G401 (cell line): ENCODE measurements at regions not wholly inside any gene's neighbourhood (a gene's known extent, or its start where the extent isn't known, plus 50 kb on each side); places are given as distances from the start of the nearest gene placed in this dataset.

Experiments
- DNase-seq: peaks from one replicate; pipeline ENCODE4 v3.0.0-alpha.2; 2015; ENCODE audit warnings: low spot score
- in situ Hi-C: cut with HindIII; loops from 2 replicates; pipeline ENCODE4 v1.10.0; 2016; ENCODE audit warnings: low sequenced_read_pairs, mixed read lengths

- DNase-seq = no peak
Measured at GRCh38 chr2:120938045-120938771, 202.5 kb downstream of the GLI2 start.

GRCh38 chr2:120939595-120940318 lies 204.1 kb downstream of the GLI2 start:
- in situ Hi-C loops = no loop called here
- DNase-seq = no peak

More at GRCh38 chr2:120938045-120938771, 202.5 kb downstream of the GLI2 start:
- in situ Hi-C loops = no loop called here

- DNase-seq = no peak
- in situ Hi-C loops = no loop called here
Measured at GRCh38 chr2:120940319-120940696, 204.6 kb downstream of the GLI2 start.

GRCh38 chr2:120940726-120941256 lies 205.1 kb downstream of the GLI2 start:
- in situ Hi-C loops = no loop called here

GRCh38 chr2:120941571-120942120 lies 206.0 kb downstream of the GLI2 start:
- in situ Hi-C loops = no loop called here

More at GRCh38 chr2:120940726-120941256, 205.1 kb downstream of the GLI2 start:
- DNase-seq = no peak

GRCh38 chr2:120942658-120943057 lies 207.0 kb downstream of the GLI2 start:
- in situ Hi-C loops = no loop called here
- DNase-seq = no peak

More at GRCh38 chr2:120941571-120942120, 206.0 kb downstream of the GLI2 start:
- no peak for DNase-seq

GRCh38 chr2:120943403-120944034 lies 207.9 kb downstream of the GLI2 start:
- DNase-seq = no peak
- in situ Hi-C loops = no loop called here

- no peak for DNase-seq
- in situ Hi-C loops = no loop called here
Measured at GRCh38 chr2:120944575-120944974, 208.9 kb downstream of the GLI2 start.

GRCh38 chr2:120945091-120945490 lies 209.4 kb downstream of the GLI2 start:
- in situ Hi-C loops = no loop called here
- DNase-seq = no peak

- in situ Hi-C loops = no loop called here
- no peak for DNase-seq
Measured at GRCh38 chr2:120945832-120946499, 210.3 kb downstream of the GLI2 start.

- no peak for DNase-seq
Measured at GRCh38 chr2:120947327-120947726, 211.7 kb downstream of the GLI2 start.

GRCh38 chr2:120947982-120948661 lies 212.5 kb downstream of the GLI2 start:
- in situ Hi-C loops = no loop called here
- DNase-seq = no peak

More at GRCh38 chr2:120947327-120947726, 211.7 kb downstream of the GLI2 start:
- in situ Hi-C loops = no loop called here

GRCh38 chr2:120948662-120949011 lies 213.0 kb downstream of the GLI2 start:
- in situ Hi-C loops = no loop called here
- DNase-seq = no peak

GRCh38 chr2:120949027-120949956 lies 213.6 kb downstream of the GLI2 start:
- DNase-seq = peak; percentile 87
- in situ Hi-C loops = no loop called here

GRCh38 chr2:120949957-120950590 lies 214.4 kb downstream of the GLI2 start:
- DNase-seq = no peak
- in situ Hi-C loops = no loop called here

GRCh38 chr2:120951693-120952092 lies 216.0 kb downstream of the GLI2 start:
- DNase-seq = no peak
- in situ Hi-C loops = no loop called here

GRCh38 chr2:120952318-120952717 lies 216.7 kb downstream of the GLI2 start:
- in situ Hi-C loops = no loop called here
- DNase-seq = no peak
